HepG2 (cell line): ENCODE measurements at regions not wholly inside any gene's neighbourhood (a gene's known extent, or its start where the extent isn't known, plus 50 kb on each side); places are given as distances from the start of the nearest gene placed in this dataset.

Experiments
- AKAP8 ChIP-seq: sonication (generic); formaldehyde crosslinking; IDR thresholded peaks from 2 replicates; pipeline ENCODE4 v1.5.1; 2020; ENCODE audit warnings: mild to moderate bottlenecking, missing genetic modification reagents
- ARNTL ChIP-seq: sonication (generic); formaldehyde crosslinking; IDR thresholded peaks from 2 replicates; pipeline ENCODE4 v1.4.0; 2020; ENCODE audit warnings: mild to moderate bottlenecking, missing genetic modification reagents
- ATF7 ChIP-seq, 2 experiments: fragments of 450-650 bp in 1 of 2; sonication (generic) in 1 of 2; formaldehyde crosslinking in 1 of 2; IDR thresholded peaks; 2 replicates each; pipeline versions ENCODE4 v1.4.0 to v1.6.1; 2016 to 2020; ENCODE audit warnings: antibody characterized with exemption in 1 of 2, mild to moderate bottlenecking in 1 of 2, missing genetic modification reagents in 1 of 2
- CEBPG ChIP-seq: IDR thresholded peaks from 2 replicates; pipeline ENCODE4 v1.6.1; 2016
- CHD4 ChIP-seq: fragments of 200-600 bp; sonication (generic); IDR thresholded peaks from 2 replicates; pipeline ENCODE4 v1.7.0; 2017; ENCODE audit warnings: mild to moderate bottlenecking, low read length, borderline replicate concordance
- HDAC1 ChIP-seq: sonication (generic); formaldehyde crosslinking; IDR thresholded peaks from 2 replicates; pipeline ENCODE4 v1.5.1; 2020; ENCODE audit warnings: mild to moderate bottlenecking, missing genetic modification reagents
- NCOA2 ChIP-seq: sonication (generic); formaldehyde crosslinking; IDR thresholded peaks from 2 replicates; pipeline ENCODE4 v1.8.0; 2022; ENCODE audit warnings: inconsistent platforms
- NFYC ChIP-seq: IDR thresholded peaks from 2 replicates; pipeline ENCODE4 v1.6.1; 2016; ENCODE audit warnings: missing genetic modification reagents, missing compliant biosample characterization
- SOX13 ChIP-seq, 3 experiments: fragments of 450-650 bp in 1 of 3; sonication (generic) in 1 of 3; formaldehyde crosslinking in 1 of 3; IDR thresholded peaks in 2 of 3; conservative IDR thresholded peaks in 1 of 3; 2 replicates each; pipeline versions ENCODE4 v1.5.0 to v1.6.1; 2016 to 2020; ENCODE audit warnings: antibody characterized with exemption in 1 of 3, mild to moderate bottlenecking in 1 of 3, missing compliant biosample characterization in 1 of 3, missing genetic modification reagents in 1 of 3, moderate library complexity in 1 of 3
- STAG1 ChIP-seq: sonication (generic); formaldehyde crosslinking; IDR thresholded peaks from 2 replicates; pipeline ENCODE4 v1.4.0; 2020; ENCODE audit warnings: missing genetic modification reagents
- TF ChIP-seq, protein P1 (sequence below): sonication (generic); formaldehyde crosslinking; IDR thresholded peaks from 2 replicates; pipeline ENCODE4 v1.5.0; 2020; ENCODE audit warnings: mild to moderate bottlenecking, missing genetic modification reagents, borderline replicate concordance
- TF ChIP-seq, protein P2 (sequence below): sonication (generic); formaldehyde crosslinking; conservative IDR thresholded peaks from 2 replicates; pipeline ENCODE4 v1.4.0; 2020; ENCODE audit warnings: missing genetic modification reagents
- TF ChIP-seq, protein P3 (sequence below): sonication (generic); formaldehyde crosslinking; IDR thresholded peaks from 2 replicates; pipeline ENCODE4 v1.8.0; 2022; ENCODE audit warnings: missing genetic modification reagents, low read depth, mild to moderate bottlenecking, borderline replicate concordance

DNA sequence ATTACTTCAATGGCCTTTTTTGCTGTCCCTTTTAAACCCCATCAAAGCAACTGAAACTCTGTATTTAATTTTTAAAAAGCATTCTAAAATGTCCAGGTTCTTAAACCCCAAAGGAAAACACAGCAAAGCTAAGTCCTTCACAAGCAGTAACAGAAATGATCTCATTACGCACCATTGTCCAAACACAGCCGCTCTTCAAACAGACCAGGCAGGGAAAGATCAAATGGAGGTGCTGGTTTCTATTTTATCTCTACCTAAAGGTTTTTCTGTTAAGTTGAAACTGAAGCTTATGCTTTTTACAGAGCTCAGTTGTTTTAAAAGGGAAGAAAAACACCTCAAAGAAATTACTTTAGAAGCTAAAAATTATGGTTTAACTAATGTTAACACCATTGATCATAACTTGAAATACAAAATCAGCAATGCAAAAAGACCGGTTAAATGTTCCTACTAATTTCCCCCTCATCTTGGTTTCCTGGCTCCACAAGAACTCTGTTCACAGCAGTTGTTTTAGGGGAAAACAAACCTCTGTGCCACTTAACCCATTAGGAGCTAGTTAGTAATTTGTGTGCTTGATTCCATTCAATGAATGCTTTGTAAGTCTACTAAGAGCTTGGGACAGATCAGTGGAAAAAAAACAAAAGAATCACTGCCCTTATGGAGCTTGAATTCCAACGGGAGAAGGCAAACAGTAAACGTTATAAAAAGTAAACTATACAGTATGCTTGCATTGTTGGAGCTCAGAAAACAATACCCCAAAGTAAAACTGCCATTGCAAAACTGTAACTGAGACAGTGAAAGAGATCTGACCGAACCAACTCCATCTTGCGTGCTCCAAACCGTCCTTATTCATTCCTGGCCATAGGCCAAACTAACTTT lies 87.4 kb downstream of the CD24 start (continued):
- TF ChIP-seq, protein P1, sequence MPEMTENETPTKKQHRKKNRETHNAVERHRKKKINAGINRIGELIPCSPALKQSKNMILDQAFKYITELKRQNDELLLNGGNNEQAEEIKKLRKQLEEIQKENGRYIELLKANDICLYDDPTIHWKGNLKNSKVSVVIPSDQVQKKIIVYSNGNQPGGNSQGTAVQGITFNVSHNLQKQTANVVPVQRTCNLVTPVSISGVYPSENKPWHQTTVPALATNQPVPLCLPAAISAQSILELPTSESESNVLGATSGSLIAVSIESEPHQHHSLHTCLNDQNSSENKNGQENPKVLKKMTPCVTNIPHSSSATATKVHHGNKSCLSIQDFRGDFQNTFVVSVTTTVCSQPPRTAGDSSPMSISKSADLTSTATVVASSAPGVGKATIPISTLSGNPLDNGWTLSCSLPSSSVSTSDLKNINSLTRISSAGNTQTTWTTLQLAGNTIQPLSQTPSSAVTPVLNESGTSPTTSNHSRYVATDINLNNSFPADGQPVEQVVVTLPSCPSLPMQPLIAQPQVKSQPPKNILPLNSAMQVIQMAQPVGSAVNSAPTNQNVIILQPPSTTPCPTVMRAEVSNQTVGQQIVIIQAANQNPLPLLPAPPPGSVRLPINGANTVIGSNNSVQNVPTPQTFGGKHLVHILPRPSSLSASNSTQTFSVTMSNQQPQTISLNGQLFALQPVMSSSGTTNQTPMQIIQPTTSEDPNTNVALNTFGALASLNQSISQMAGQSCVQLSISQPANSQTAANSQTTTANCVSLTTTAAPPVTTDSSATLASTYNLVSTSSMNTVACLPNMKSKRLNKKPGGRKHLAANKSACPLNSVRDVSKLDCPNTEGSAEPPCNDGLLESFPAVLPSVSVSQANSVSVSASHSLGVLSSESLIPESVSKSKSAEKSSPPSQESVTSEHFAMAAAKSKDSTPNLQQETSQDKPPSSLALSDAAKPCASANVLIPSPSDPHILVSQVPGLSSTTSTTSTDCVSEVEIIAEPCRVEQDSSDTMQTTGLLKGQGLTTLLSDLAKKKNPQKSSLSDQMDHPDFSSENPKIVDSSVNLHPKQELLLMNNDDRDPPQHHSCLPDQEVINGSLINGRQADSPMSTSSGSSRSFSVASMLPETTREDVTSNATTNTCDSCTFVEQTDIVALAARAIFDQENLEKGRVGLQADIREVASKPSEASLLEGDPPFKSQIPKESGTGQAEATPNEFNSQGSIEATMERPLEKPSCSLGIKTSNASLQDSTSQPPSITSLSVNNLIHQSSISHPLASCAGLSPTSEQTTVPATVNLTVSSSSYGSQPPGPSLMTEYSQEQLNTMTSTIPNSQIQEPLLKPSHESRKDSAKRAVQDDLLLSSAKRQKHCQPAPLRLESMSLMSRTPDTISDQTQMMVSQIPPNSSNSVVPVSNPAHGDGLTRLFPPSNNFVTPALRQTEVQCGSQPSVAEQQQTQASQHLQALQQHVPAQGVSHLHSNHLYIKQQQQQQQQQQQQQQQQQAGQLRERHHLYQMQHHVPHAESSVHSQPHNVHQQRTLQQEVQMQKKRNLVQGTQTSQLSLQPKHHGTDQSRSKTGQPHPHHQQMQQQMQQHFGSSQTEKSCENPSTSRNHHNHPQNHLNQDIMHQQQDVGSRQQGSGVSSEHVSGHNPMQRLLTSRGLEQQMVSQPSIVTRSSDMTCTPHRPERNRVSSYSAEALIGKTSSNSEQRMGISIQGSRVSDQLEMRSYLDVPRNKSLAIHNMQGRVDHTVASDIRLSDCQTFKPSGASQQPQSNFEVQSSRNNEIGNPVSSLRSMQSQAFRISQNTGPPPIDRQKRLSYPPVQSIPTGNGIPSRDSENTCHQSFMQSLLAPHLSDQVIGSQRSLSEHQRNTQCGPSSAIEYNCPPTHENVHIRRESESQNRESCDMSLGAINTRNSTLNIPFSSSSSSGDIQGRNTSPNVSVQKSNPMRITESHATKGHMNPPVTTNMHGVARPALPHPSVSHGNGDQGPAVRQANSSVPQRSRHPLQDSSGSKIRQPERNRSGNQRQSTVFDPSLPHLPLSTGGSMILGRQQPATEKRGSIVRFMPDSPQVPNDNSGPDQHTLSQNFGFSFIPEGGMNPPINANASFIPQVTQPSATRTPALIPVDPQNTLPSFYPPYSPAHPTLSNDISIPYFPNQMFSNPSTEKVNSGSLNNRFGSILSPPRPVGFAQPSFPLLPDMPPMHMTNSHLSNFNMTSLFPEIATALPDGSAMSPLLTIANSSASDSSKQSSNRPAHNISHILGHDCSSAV (CRISPR knock-in tag), result no peak
- TF ChIP-seq CEBPG (CRISPR knock-in tag) (peak; percentile 56), SOX13 (IDR thresholded peaks at IDR 0.05) (peak; percentile 92), SOX13 (CRISPR knock-in tag; conservative IDR thresholded peaks at IDR 0.05 in 1 of 2, IDR thresholded peaks at IDR 0.05 in 1 of 2) (peak in 1 of 2 experiments; percentile 99; a peak in 2 of 4 replicates), ARNTL (CRISPR knock-in tag) (no peak), STAG1 (CRISPR knock-in tag) (0 out of 2 replicates have a peak, but pooled peaks have one; percentile 5), HDAC1 (CRISPR knock-in tag) (peak; percentile 61), AKAP8 (no peak), ATF7 (IDR thresholded peaks at IDR 0.05) (0 out of 2 replicates have a peak, but pooled peaks have one; percentile 8), ATF7 (CRISPR knock-in tag; IDR thresholded peaks at IDR 0.05) (no peak), NCOA2 (0 out of 2 replicates have a peak, but pooled peaks have one; percentile 9), CHD4 (peak; percentile 38; the same call in 1 of the 2 replicates), NFYC (CRISPR knock-in tag) (no peak)
- TF ChIP-seq, protein P2, sequence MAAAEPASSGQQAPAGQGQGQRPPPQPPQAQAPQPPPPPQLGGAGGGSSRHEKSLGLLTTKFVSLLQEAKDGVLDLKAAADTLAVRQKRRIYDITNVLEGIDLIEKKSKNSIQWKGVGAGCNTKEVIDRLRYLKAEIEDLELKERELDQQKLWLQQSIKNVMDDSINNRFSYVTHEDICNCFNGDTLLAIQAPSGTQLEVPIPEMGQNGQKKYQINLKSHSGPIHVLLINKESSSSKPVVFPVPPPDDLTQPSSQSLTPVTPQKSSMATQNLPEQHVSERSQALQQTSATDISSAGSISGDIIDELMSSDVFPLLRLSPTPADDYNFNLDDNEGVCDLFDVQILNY (CRISPR knock-in tag), result no peak
- TF ChIP-seq, protein P3, sequence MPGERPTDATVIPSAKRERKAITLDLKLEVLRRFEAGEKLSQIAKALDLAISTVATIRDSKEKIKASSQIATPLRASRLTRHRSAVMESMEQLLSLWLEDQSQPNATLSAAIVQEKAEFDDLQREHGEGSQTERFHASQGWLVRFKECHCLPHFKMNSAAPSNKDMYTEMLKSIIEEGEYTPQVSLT (CRISPR knock-in tag), result no peak
